GM12878 (cell line): ENCODE measurements at regions not wholly inside any gene's neighbourhood (a gene's known extent, or its start where the extent isn't known, plus 50 kb on each side); places are given as distances from the start of the nearest gene placed in this dataset.

ENCODE experiments used
- ATAC-seq: fragments of 200-7000 bp; cut with Tn5 transposase; 3 replicates; pipeline ENCODE4 v1.9.1; 2020; ENCODE audit warnings: mild to moderate bottlenecking, moderate library complexity
- BruUV-seq: library from RNA; stranded (reverse); fragments of 400-500 nt; replicated peaks from 2 replicates; lab custom pipeline; 2021; lab: Mats Ljungman, UMichigan
- CTCF ChIA-PET: fragments of 300-600 bp; sonication (Branson Sonifier 250); formaldehyde crosslinking; extraction: SDS; loops from one replicate; lab custom pipeline; 2021; ENCODE audit warnings: inconsistent platforms; lab: Yijun Ruan, JAX
- POLR2A ChIA-PET: fragments of 350-600 bp; formaldehyde crosslinking; extraction: SDS; loops from one replicate; lab custom pipeline; 2021; ENCODE audit warnings: inconsistent platforms; lab: Charles Lee
- RAD21 ChIA-PET: fragments of 300-600 bp; sonication (Branson Sonifier 250); formaldehyde crosslinking; loops from one replicate; lab custom pipeline; 2023; ENCODE audit warnings: antibody characterized with exemption; ENCODE audit not compliant: unreplicated experiment; lab: Charles Lee
- SMC1A ChIA-PET: fragments of 300-600 bp; sonication (Branson Sonifier 250); formaldehyde crosslinking; loops from one replicate; lab custom pipeline; 2023; ENCODE audit not compliant: unreplicated experiment, uncharacterized antibody; lab: Charles Lee
- DNase-seq: peaks from one replicate; pipeline ENCODE4 v3.0.0-alpha.2; 2011; ENCODE audit warnings: low read depth, low spot score
- FAIRE-seq: peaks from 3 replicates; lab custom pipeline; 2011; peaks lifted over from hg19 to GRCh38; lab: Jason Lieb, UNC
- H2AFZ ChIP-seq: 2 replicates; pipeline ENCODE4 v1.6.0; 2011; ENCODE audit warnings: low read depth, low read length, control low read depth; ENCODE audit not compliant: control insufficient read depth
- H3K27ac ChIP-seq: 2 replicates; pipeline ENCODE4 v1.5.1; 2011; ENCODE audit warnings: control low read depth; ENCODE audit not compliant: control insufficient read depth, insufficient read depth
- H3K27me3 ChIP-seq, 2 experiments: replicated peaks in 1 of 2; 2 replicates each; pipeline versions ENCODE4 v1.6.0 to v1.6.1; 2011; ENCODE audit warnings: low read length in 1 of 2; ENCODE audit not compliant: control insufficient read depth in 2 of 2, insufficient read depth in 2 of 2
- H3K36me3 ChIP-seq, 2 experiments: 2 replicates each; pipeline ENCODE4 v1.5.1; 2011; ENCODE audit warnings: low read length in 1 of 2; ENCODE audit not compliant: control insufficient read depth in 2 of 2, insufficient read depth in 2 of 2
- H3K4me1 ChIP-seq: 2 replicates; pipeline ENCODE4 v1.6.1; 2011; ENCODE audit warnings: mild to moderate bottlenecking, low read length, moderate library complexity, mixed read lengths; ENCODE audit not compliant: control insufficient read depth, insufficient read depth
- H3K4me2 ChIP-seq: 2 replicates; pipeline ENCODE4 v1.6.0; 2011; ENCODE audit warnings: control low read depth; ENCODE audit not compliant: control insufficient read depth, insufficient read depth
- H3K4me3 ChIP-seq: fragments of 200-600 bp; sonication (generic); 2 replicates; pipeline ENCODE4 v1.5.1; 2016
- H3K79me2 ChIP-seq: 2 replicates; pipeline ENCODE4 v1.6.0; 2011; ENCODE audit warnings: low read length; ENCODE audit not compliant: control insufficient read depth, insufficient read depth
- H3K9ac ChIP-seq: 2 replicates; pipeline ENCODE4 v1.8.0; 2011; ENCODE audit warnings: low read length, control low read depth, mixed read lengths; ENCODE audit not compliant: control insufficient read depth, insufficient read depth
- H3K9me3 ChIP-seq: replicated peaks from 3 replicates; pipeline ENCODE4 v1.5.1; 2011; ENCODE audit warnings: mild to moderate bottlenecking, low read length; ENCODE audit not compliant: control insufficient read depth, insufficient read depth
- H4K20me1 ChIP-seq: 2 replicates; pipeline ENCODE4 v1.6.0; 2011; ENCODE audit not compliant: control insufficient read depth, insufficient read depth
- FOXM1 ChIP-seq: IDR thresholded peaks from 2 replicates; pipeline ENCODE4 v1.6.1; 2012; ENCODE audit warnings: low read depth, mild to moderate bottlenecking, inconsistent platforms, low read length, moderate library complexity
- IKZF2 ChIP-seq, 2 experiments: fragments of 450-650 bp; IDR thresholded peaks; 2 replicates each; pipeline ENCODE4 v1.6.1; 2017; ENCODE audit warnings: mild to moderate bottlenecking in 2 of 2, moderate library complexity in 2 of 2
- MYC ChIP-seq: IDR thresholded peaks from 2 replicates; pipeline ENCODE4 v1.6.1; 2011; ENCODE audit warnings: mild to moderate bottlenecking, low read length, moderate library complexity, inconsistent platforms; ENCODE audit not compliant: insufficient read depth, insufficient replicate concordance, insufficient read length, severe bottlenecking
- NFYB ChIP-seq: IDR thresholded peaks from 2 replicates; pipeline ENCODE4 v1.6.1; 2011; ENCODE audit warnings: low read depth, mild to moderate bottlenecking, low read length, improper control_type of control experiment, moderate library complexity; ENCODE audit not compliant: insufficient read depth
- POLR2AphosphoS2 ChIP-seq: IDR thresholded peaks from 2 replicates; pipeline ENCODE4 v1.6.1; 2011; ENCODE audit warnings: low read depth, mild to moderate bottlenecking, low read length, improper control_type of control experiment, moderate library complexity
- RAD51 ChIP-seq: fragments of 450-650 bp; IDR thresholded peaks from 2 replicates; pipeline ENCODE4 v1.6.1; 2016; ENCODE audit warnings: moderate library complexity, mild to moderate bottlenecking, inconsistent platforms
- SIN3A ChIP-seq: IDR thresholded peaks from 2 replicates; pipeline ENCODE4 v1.6.1; 2012; ENCODE audit warnings: low read depth, low read length, improper control_type of control experiment
- SP1 ChIP-seq: IDR thresholded peaks from one replicate; pipeline ENCODE4 v1.6.1; 2011; ENCODE audit warnings: low read depth, low read length
- SREBF2 ChIP-seq: IDR thresholded peaks from 2 replicates; pipeline ENCODE4 v1.6.1; 2012; ENCODE audit warnings: mild to moderate bottlenecking, low read length
- STAT3 ChIP-seq: IDR thresholded peaks from 2 replicates; pipeline ENCODE4 v1.6.1; 2011; ENCODE audit warnings: low read depth, low read length, improper control_type of control experiment
- TCF7 ChIP-seq: IDR thresholded peaks from 2 replicates; pipeline ENCODE4 v1.6.1; 2014; ENCODE audit warnings: antibody characterized with exemption, borderline replicate concordance
- WGBS: methylation state at CpG from one replicate; pipeline ENCODE4 v1.1.6; 2016; ENCODE audit warnings: low lambda C conversion rate; ENCODE audit not compliant: insufficient replicate concordance, insufficient coverage; ENCODE audit errors: missing lambda C conversion rate; 5-methylcytosine and 5-hydroxymethylcytosine counted together
- in situ Hi-C: fragments of 300-500 bp; cut with MboI; formaldehyde crosslinking; loops from 9 replicates; pipeline ENCODE4 v1.14.3; 2018; ENCODE audit warnings: mixed read lengths
- intact Hi-C: fragments of 100-400 bp; cut with micrococcal nuclease; formaldehyde crosslinking; loops from one replicate; pipeline ENCODE4 v1.14.2; 2022; ENCODE audit not compliant: unreplicated experiment
- TF ChIP-seq, protein P1 (sequence below): IDR thresholded peaks from 2 replicates; pipeline ENCODE4 v1.6.1; 2012; ENCODE audit warnings: low read depth, low read length, improper control_type of control experiment
- TF ChIP-seq, protein P2 (sequence below): IDR thresholded peaks from 2 replicates; pipeline ENCODE4 v1.6.1; 2012; ENCODE audit warnings: low read depth, low read length, improper control_type of control experiment
- TF ChIP-seq, protein P3 (sequence below): fragments of 450-650 bp; IDR thresholded peaks from 2 replicates; pipeline ENCODE4 v1.6.1; 2017; ENCODE audit warnings: low read depth, mild to moderate bottlenecking, moderate library complexity

DNA sequence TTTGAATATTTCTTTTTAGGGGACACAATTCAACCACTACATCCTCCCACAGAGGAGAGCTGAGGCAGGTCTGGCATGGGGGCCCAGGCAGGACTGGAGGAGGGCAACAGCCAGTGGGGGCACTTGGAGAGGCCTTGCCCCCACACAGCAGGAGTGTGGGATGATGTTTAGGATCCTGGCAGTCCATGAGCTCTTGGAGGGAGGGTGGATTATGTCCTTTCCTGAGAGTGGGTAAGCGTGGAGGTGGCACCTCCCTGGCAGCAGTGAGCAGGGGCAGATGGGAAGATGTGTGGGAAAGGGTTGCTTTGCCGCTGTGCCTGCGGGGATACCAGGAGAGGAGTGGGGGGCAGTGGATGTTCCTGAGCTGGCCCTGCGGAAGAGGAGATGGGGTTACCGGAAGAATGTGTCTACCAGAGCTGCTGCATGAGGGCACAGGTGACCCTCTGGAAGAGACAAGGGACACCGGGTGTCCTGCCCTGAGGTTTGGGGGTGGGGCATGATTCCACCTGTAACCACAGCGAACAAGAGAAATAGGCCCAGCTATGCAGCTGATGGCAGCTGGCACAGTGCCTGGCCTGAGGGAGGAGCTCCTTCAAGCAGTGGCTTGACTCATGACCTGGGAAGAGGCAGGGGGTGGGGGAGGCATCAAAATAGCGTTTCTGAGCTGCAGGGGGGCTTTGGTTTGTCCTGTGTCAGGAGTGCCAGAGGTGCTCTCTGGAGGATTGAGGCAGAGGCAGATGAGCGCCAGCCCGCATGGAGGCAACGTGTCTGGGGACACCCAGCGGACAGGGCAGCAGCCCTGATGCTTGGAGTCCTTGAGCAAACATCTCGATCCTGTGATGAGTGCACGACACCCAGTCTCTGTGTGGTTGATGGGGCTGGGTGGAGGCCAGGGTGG lies 123.9 kb upstream of the TMPRSS2 start:
- Histone ChIP-seq H3K4me2 (no peak overlapping the region), H3K4me1 (no peaks in the 10 kb centered on the region), H3K27ac (no peak overlapping the region), H2AFZ (no peak overlapping the region), H3K79me2 (no peaks in the 10 kb centered on the region), H3K9ac (no peak overlapping the region), H3K4me3 (no peak overlapping the region), H3K36me3 (no peaks in the 10 kb centered on the region), H4K20me1 (no peaks in the 10 kb centered on the region), H3K9me3 (no peaks in the 10 kb centered on the region; the same call in 2 of the 3 replicates), H3K27me3 (no peaks in the 10 kb centered on the region; a peak in 1 of 4 replicates)
- intact Hi-C loops (no loop called here), in situ Hi-C loops (no loop called here)
- DNase-seq = no peak
- ChIA-PET CTCF (interaction anchor here (0.8 to 1.0 kb wide), 2 partner anchors 11 to 20 kb away, joined by 3 to 4 read pairs; no protein-coding TSS in a partner anchor), SMC1A (no interaction called here), RAD21 (interaction anchor here (1.1 to 1.5 kb wide), 2 partner anchors 10 to 349 kb away, joined by 3 to 4 read pairs; no protein-coding TSS in a partner anchor), POLR2A (interaction anchor here (1.1 kb wide), 1 partner anchor 10 kb away, joined by 3 read pairs; no protein-coding TSS in a partner anchor)
- no peak for ATAC-seq
- no TSS peak for BruUV-seq
- TF ChIP-seq STAT3 (no peak), TCF7 (no peak), SREBF2 (no peak), FOXM1 (no peak)
- TF ChIP-seq, protein P1, sequence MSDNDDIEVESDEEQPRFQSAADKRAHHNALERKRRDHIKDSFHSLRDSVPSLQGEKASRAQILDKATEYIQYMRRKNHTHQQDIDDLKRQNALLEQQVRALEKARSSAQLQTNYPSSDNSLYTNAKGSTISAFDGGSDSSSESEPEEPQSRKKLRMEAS = no peak
- 32% methylated on average over 14 of the region's 14 CpGs for WGBS
- FAIRE-seq = no peak

DNA sequence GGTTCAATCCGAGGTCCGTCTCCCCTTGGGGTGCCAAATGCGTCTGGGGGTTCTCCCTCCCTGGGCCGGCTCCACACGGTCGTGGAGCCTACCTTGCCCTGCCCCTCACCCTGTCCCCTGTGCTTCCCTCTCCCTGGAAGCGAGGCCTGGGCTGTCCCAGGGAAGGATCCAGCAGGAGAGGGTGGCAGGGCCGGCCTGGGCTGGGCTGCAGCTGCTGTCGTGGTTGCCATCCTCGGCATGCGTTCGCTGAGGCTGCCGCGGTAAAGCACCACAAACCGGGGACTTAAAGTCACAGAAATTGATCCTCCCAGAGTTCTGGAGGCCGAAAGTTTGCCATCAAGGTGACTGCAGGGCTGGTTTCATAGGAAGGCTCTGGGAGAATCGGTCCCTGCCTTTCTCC lies 123.0 kb upstream of the TMPRSS2 start:
- no peaks in the 10 kb centered on the region; a peak in 1 of 4 replicates for H3K27me3 ChIP-seq
- no peaks in the 10 kb centered on the region; the same call in 2 of the 3 replicates for H3K9me3 ChIP-seq
- no peaks in the 10 kb centered on the region for H3K79me2 ChIP-seq
- DNase-seq (no peak), ATAC-seq (no peak), FAIRE-seq (no peak)
- in situ Hi-C loops = no loop called here
- H3K36me3 ChIP-seq = no peaks in the 10 kb centered on the region
- WGBS = 43% methylated on average over 16 of the region's 17 CpGs
- ChIA-PET RAD21 (no interaction called here), CTCF (no interaction called here), POLR2A (no interaction called here), SMC1A (interaction anchor here (0.9 kb wide), 1 partner anchor 19 kb away, joined by 3 read pairs; no protein-coding TSS in a partner anchor)
- H2AFZ ChIP-seq = no peak overlapping the region
- intact Hi-C loops = no loop called here
- H4K20me1 ChIP-seq = no peaks in the 10 kb centered on the region
- H3K4me2 ChIP-seq = no peak overlapping the region
- H3K9ac ChIP-seq = no peak overlapping the region
- BruUV-seq = no TSS peak
- H3K4me1 ChIP-seq = no peaks in the 10 kb centered on the region
- H3K4me3 ChIP-seq = no peak overlapping the region
- no peak overlapping the region for H3K27ac ChIP-seq
- no peak for TF ChIP-seq NFYB
- no peak for TF ChIP-seq SP1
- no peak for TF ChIP-seq POLR2AphosphoS2
- TF ChIP-seq, protein P2, sequence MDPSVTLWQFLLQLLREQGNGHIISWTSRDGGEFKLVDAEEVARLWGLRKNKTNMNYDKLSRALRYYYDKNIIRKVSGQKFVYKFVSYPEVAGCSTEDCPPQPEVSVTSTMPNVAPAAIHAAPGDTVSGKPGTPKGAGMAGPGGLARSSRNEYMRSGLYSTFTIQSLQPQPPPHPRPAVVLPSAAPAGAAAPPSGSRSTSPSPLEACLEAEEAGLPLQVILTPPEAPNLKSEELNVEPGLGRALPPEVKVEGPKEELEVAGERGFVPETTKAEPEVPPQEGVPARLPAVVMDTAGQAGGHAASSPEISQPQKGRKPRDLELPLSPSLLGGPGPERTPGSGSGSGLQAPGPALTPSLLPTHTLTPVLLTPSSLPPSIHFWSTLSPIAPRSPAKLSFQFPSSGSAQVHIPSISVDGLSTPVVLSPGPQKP = no peak
- TF ChIP-seq SIN3A = no peak
- TF ChIP-seq RAD51 = no peak
- TF ChIP-seq, protein P3, sequence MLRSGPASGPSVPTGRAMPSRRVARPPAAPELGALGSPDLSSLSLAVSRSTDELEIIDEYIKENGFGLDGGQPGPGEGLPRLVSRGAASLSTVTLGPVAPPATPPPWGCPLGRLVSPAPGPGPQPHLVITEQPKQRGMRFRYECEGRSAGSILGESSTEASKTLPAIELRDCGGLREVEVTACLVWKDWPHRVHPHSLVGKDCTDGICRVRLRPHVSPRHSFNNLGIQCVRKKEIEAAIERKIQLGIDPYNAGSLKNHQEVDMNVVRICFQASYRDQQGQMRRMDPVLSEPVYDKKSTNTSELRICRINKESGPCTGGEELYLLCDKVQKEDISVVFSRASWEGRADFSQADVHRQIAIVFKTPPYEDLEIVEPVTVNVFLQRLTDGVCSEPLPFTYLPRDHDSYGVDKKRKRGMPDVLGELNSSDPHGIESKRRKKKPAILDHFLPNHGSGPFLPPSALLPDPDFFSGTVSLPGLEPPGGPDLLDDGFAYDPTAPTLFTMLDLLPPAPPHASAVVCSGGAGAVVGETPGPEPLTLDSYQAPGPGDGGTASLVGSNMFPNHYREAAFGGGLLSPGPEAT = no peak
- no peak for TF ChIP-seq MYC
- no peak for TF ChIP-seq IKZF2 (IDR thresholded peaks at IDR 0.05)
